Prostate gland (tissue), 2 donors: ENCODE measurements at regions not wholly inside any gene's neighbourhood (a gene's known extent, or its start where the extent isn't known, plus 50 kb on each side); places are given as distances from the start of the nearest gene placed in this dataset.

Source experiments
- POLR2A ChIP-seq: fragments of 450-650 bp; IDR thresholded peaks from one replicate; pipeline ENCODE4 v1.6.1; 2016; ENCODE audit warnings: antibody characterized with exemption, mild to moderate bottlenecking
- TF ChIP-seq, protein P1 (sequence below), 4 experiments: fragments of 200-600 bp in 2 of 4; fragments of 450-650 bp in 2 of 4; sonication (generic) in 2 of 4; IDR thresholded peaks; 1 replicate in 3 of 4; 2 replicates in 1 of 4; pipeline ENCODE4 v1.5.1; 2016 to 2019; ENCODE audit warnings: antibody characterized with exemption in 4 of 4, mild to moderate bottlenecking in 2 of 4, moderate library complexity in 2 of 4

DNA sequence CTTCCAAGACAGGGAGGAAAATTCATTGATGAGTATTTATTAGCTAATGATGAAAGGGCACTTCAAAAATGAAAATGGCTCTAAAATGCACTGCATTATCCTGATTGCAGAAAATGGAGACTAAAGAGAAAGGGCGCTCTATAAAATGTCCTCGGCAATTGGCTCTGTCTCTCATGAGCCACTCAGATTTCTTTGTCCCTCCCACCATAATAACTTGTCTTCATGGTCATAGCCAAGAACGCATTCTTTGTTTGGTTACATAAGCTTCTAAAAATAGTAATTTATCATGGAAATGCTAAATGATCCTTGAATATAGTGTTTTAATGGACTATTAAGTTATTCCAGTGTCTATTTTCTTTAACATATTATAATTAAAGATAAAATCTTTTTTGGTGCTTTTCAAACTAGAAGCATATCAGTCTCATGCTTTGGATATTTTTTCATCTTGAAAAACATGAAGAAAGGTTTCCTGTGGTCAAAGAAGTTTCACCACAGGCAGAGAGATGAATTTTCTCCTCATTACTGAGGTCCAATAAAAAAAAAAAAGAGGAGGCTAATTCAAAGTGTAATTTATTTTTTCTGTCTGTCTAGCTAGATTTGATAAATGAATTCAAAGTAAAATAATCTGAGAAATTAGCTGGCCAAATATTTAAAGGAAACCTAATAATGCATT, 238.1 kb upstream of the BLID start:
- no peak for TF ChIP-seq POLR2A
- TF ChIP-seq, protein P1, sequence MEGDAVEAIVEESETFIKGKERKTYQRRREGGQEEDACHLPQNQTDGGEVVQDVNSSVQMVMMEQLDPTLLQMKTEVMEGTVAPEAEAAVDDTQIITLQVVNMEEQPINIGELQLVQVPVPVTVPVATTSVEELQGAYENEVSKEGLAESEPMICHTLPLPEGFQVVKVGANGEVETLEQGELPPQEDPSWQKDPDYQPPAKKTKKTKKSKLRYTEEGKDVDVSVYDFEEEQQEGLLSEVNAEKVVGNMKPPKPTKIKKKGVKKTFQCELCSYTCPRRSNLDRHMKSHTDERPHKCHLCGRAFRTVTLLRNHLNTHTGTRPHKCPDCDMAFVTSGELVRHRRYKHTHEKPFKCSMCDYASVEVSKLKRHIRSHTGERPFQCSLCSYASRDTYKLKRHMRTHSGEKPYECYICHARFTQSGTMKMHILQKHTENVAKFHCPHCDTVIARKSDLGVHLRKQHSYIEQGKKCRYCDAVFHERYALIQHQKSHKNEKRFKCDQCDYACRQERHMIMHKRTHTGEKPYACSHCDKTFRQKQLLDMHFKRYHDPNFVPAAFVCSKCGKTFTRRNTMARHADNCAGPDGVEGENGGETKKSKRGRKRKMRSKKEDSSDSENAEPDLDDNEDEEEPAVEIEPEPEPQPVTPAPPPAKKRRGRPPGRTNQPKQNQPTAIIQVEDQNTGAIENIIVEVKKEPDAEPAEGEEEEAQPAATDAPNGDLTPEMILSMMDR (IDR thresholded peaks at IDR 0.05): no peak
